ENCODE measurements at regions not wholly inside any gene's neighbourhood (a gene's known extent, or its start where the extent isn't known, plus 50 kb on each side); places are given as distances from the start of the nearest gene placed in this dataset.

- TF ChIP-seq JUND (IDR thresholded peaks at IDR 0.05) (no peak), SP1 (IDR thresholded peaks at IDR 0.05) (no peak), CTCF (IDR thresholded peaks at IDR 0.05; ENCODE audit: low read depth, low read length, missing input control) (no peak), MAX (IDR thresholded peaks at IDR 0.05) (no peak), RAD21 (IDR thresholded peaks at IDR 0.05) (no peak), RXRA (IDR thresholded peaks at IDR 0.05) (no peak), YY1 (IDR thresholded peaks at IDR 0.05) (no peak), REST (IDR thresholded peaks at IDR 0.05) (no peak), HNF4G (IDR thresholded peaks at IDR 0.05) (no peak), GABPA (IDR thresholded peaks at IDR 0.05 in 1 of 2, conservative IDR thresholded peaks at IDR 0.05 in 1 of 2) (no peak), HNF4A (conservative IDR thresholded peaks at IDR 0.05) (no peak), TAF1 (conservative IDR thresholded peaks at IDR 0.05) (no peak), NR2F2 (IDR thresholded peaks at IDR 0.05) (no peak)
Measured at GRCh38 chr2:7407906-7408680, 490.9 kb downstream of the RNF144A start.
